22Rv1 (cell line): ENCODE measurements at regions not wholly inside any gene's neighbourhood (a gene's known extent, or its start where the extent isn't known, plus 50 kb on each side); places are given as distances from the start of the nearest gene placed in this dataset.
"Not testable (repeated sequence)": the region's sequence is repeated elsewhere in the genome, so short reads cannot be mapped to it uniquely, and the experiment has no call there.

Experiments
- ZFX ChIP-seq: fragments of 450-650 bp; IDR thresholded peaks from 2 replicates; pipeline ENCODE4 v1.6.1; 2017; ENCODE audit warnings: antibody characterized with exemption, borderline replicate concordance
- TF ChIP-seq, protein P1 (sequence below): fragments of 450-650 bp; IDR thresholded peaks from 2 replicates; pipeline ENCODE4 v1.5.1; 2017; ENCODE audit warnings: mild to moderate bottlenecking

DNA sequence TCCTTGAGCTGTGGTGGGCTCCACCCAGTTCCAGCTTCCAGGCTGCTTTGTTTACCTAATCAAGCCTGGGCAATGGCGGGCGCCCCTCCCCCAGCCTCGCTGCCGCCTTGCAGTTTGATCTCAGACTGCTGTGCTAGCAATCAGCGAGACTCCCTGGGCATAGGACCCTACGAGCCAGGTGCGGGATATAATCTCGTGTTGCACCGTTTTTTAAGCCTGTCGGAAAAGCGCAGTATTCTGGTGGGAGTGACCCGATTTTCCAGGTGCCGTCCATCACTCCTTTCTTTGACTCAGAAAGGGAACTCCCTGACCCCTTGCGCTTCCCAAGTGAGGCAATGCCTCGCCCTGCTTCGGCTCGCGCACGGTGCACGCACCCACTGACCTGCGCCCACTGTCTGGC lies 133.0 kb upstream of the TCF4 start:
- TF ChIP-seq, protein P1, sequence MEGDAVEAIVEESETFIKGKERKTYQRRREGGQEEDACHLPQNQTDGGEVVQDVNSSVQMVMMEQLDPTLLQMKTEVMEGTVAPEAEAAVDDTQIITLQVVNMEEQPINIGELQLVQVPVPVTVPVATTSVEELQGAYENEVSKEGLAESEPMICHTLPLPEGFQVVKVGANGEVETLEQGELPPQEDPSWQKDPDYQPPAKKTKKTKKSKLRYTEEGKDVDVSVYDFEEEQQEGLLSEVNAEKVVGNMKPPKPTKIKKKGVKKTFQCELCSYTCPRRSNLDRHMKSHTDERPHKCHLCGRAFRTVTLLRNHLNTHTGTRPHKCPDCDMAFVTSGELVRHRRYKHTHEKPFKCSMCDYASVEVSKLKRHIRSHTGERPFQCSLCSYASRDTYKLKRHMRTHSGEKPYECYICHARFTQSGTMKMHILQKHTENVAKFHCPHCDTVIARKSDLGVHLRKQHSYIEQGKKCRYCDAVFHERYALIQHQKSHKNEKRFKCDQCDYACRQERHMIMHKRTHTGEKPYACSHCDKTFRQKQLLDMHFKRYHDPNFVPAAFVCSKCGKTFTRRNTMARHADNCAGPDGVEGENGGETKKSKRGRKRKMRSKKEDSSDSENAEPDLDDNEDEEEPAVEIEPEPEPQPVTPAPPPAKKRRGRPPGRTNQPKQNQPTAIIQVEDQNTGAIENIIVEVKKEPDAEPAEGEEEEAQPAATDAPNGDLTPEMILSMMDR: not testable (repeated sequence)
- not testable (repeated sequence) for TF ChIP-seq ZFX
